HCT116 (cell line): ENCODE measurements at regions not wholly inside any gene's neighbourhood (a gene's known extent, or its start where the extent isn't known, plus 50 kb on each side); places are given as distances from the start of the nearest gene placed in this dataset.

Experiments
- ATAC-seq: fragments of 200-7000 bp; cut with Tn5 transposase; 2 replicates; pipeline ENCODE4 v1.9.1; 2020; ENCODE audit warnings: mild to moderate bottlenecking, moderate library complexity
- BruUV-seq: library from RNA; stranded (reverse); fragments of 400-500 nt; replicated peaks from 2 replicates; lab custom pipeline; 2021; lab: Mats Ljungman, UMichigan
- CTCF ChIA-PET: fragments of 300-600 bp; sonication (Branson Sonifier 250); formaldehyde crosslinking; loops from one replicate; lab custom pipeline; 2021; ENCODE audit warnings: antibody characterized with exemption; lab: Charles Lee
- POLR2A ChIA-PET: fragments of 300-600, 350-600 bp; sonication (Branson Sonifier 250); formaldehyde crosslinking; loops from one replicate; lab custom pipeline; 2021; ENCODE audit warnings: antibody characterized with exemption; lab: Charles Lee
- RAD21 ChIA-PET, 2 experiments: fragments of 300-600 bp; sonication (Branson Sonifier 250); formaldehyde crosslinking; loops; one replicate each; lab custom pipeline; 2023; ENCODE audit warnings: low total read pairs in 2 of 2; ENCODE audit not compliant: uncharacterized antibody in 2 of 2, unreplicated experiment in 2 of 2, low non-redundant PET in 1 of 2; lab: Charles Lee
- DNase-seq: peaks from one replicate; pipeline ENCODE4 v3.0.0-alpha.2; 2010; ENCODE audit warnings: low read depth, low spot score
- H2AFZ ChIP-seq: fragments of 200-600 bp; shearing (Covaris generic), sonication (generic); 2 replicates; pipeline ENCODE4 v1.6.1; 2017; ENCODE audit warnings: low read depth, mixed run types, mixed read lengths, antibody characterized with exemption, low read length; ENCODE audit not compliant: poor library complexity, severe bottlenecking
- H3K27ac ChIP-seq: 2 replicates; pipeline ENCODE4 v1.5.1; 2012; ENCODE audit warnings: low read depth, low read length
- H3K27me3 ChIP-seq: fragments of 200-600 bp; sonication (generic); 2 replicates; pipeline ENCODE4 v1.6.1; 2016; ENCODE audit warnings: mixed run types, low read length, mixed read lengths; ENCODE audit not compliant: insufficient read depth
- H3K36me3 ChIP-seq, 2 experiments: fragments of 200-500 bp in 1 of 2; fragments of 200-600 bp in 1 of 2; sonication (Bioruptor generic) in 1 of 2; sonication (generic) in 1 of 2; 2 replicates each; pipeline versions ENCODE4 v1.5.1 to v1.6.1; 2014 to 2016; ENCODE audit warnings: low read length in 2 of 2, inconsistent platforms in 1 of 2, mixed read lengths in 1 of 2, mixed run types in 1 of 2; ENCODE audit not compliant: insufficient read depth in 2 of 2, control insufficient read depth in 1 of 2
- H3K4me1 ChIP-seq, 2 experiments: fragments of 200-600 bp in 1 of 2; sonication (generic) in 1 of 2; 2 replicates each; pipeline versions ENCODE4 v1.5.1 to v1.6.1; 2012 to 2017; ENCODE audit warnings: low read length in 2 of 2, inconsistent platforms in 1 of 2, mild to moderate bottlenecking in 1 of 2, mixed read lengths in 1 of 2, mixed run types in 1 of 2, moderate library complexity in 1 of 2; ENCODE audit not compliant: insufficient read depth in 2 of 2, control insufficient read depth in 1 of 2
- H3K4me2 ChIP-seq: fragments of 200-600 bp; sonication (generic); 2 replicates; pipeline ENCODE4 v1.6.1; 2017; ENCODE audit warnings: mixed run types, low read length, mixed read lengths
- H3K4me3 ChIP-seq, 2 experiments: fragments of 200-600 bp in 1 of 2; sonication (generic) in 1 of 2; replicated peaks in 1 of 2; 2 replicates each; pipeline ENCODE4 v1.5.1; 2011 to 2016; ENCODE audit warnings: low read length in 2 of 2, control low read depth in 1 of 2, low read depth in 1 of 2, mild to moderate bottlenecking in 1 of 2, mixed read lengths in 1 of 2, mixed run types in 1 of 2
- H3K79me2 ChIP-seq: fragments of 200-600 bp; sonication (generic); 2 replicates; pipeline ENCODE4 v1.6.1; 2017; ENCODE audit warnings: mild to moderate bottlenecking, mixed run types, low read length, moderate library complexity, mixed read lengths; ENCODE audit not compliant: insufficient read depth
- H3K9ac ChIP-seq: fragments of 200-600 bp; sonication (generic); 2 replicates; pipeline ENCODE4 v1.6.1; 2016; ENCODE audit warnings: low read length, mixed read lengths
- H3K9me2 ChIP-seq: fragments of 200-600 bp; sonication (generic), shearing (Covaris generic); 2 replicates; pipeline ENCODE4 v1.6.1; 2017; ENCODE audit warnings: mixed run types, mild to moderate bottlenecking, moderate library complexity; ENCODE audit not compliant: insufficient read depth
- H3K9me3 ChIP-seq, 2 experiments: fragments of 200-500 bp in 1 of 2; fragments of 200-600 bp in 1 of 2; sonication (Bioruptor generic) in 1 of 2; sonication (generic) in 1 of 2; 2 replicates each; pipeline ENCODE4 v1.6.1; 2014 to 2017; ENCODE audit warnings: low read length in 2 of 2, mixed read lengths in 2 of 2, inconsistent platforms in 1 of 2, low read depth in 1 of 2, mild to moderate bottlenecking in 1 of 2, mixed run types in 1 of 2, moderate library complexity in 1 of 2; ENCODE audit not compliant: control insufficient read depth in 1 of 2, insufficient read depth in 1 of 2
- H4K20me1 ChIP-seq: fragments of 200-600 bp; sonication (generic), shearing (Covaris generic); 2 replicates; pipeline ENCODE4 v1.6.1; 2017; ENCODE audit warnings: mixed run types, mild to moderate bottlenecking, moderate library complexity; ENCODE audit not compliant: insufficient read depth
- ATF3 ChIP-seq: IDR thresholded peaks from 2 replicates; pipeline ENCODE4 v1.6.1; 2012
- CTCF ChIP-seq, 3 experiments: fragments of 200-600 bp in 1 of 3; sonication (generic) in 1 of 3; IDR thresholded peaks in 2 of 3; conservative IDR thresholded peaks in 1 of 3; 2 replicates each; pipeline ENCODE4 v1.5.1; 2012 to 2017; ENCODE audit warnings: low read depth in 2 of 3, low read length in 2 of 3, antibody characterized with exemption in 1 of 3, borderline replicate concordance in 1 of 3, control low read depth in 1 of 3, mild to moderate bottlenecking in 1 of 3, mixed read lengths in 1 of 3, mixed run types in 1 of 3, moderate library complexity in 1 of 3; ENCODE audit not compliant: insufficient read depth in 1 of 3
- EGR1 ChIP-seq: IDR thresholded peaks from 2 replicates; pipeline ENCODE4 v1.6.1; 2012; ENCODE audit warnings: low read depth
- ELF1 ChIP-seq: IDR thresholded peaks from 2 replicates; pipeline ENCODE4 v1.6.1; 2012; ENCODE audit warnings: low read depth, borderline replicate concordance
- FOSL1 ChIP-seq: IDR thresholded peaks from 2 replicates; pipeline ENCODE4 v1.6.1; 2012; ENCODE audit warnings: low read depth
- JUND ChIP-seq: IDR thresholded peaks from 2 replicates; pipeline ENCODE4 v1.6.1; 2012
- POLR2A ChIP-seq: IDR thresholded peaks from 2 replicates; pipeline ENCODE4 v1.7.0; 2011; ENCODE audit warnings: borderline replicate concordance; ENCODE audit not compliant: insufficient read depth, insufficient read length; ENCODE audit errors: extremely low read depth
- POLR2AphosphoS5 ChIP-seq: IDR thresholded peaks from 2 replicates; pipeline ENCODE4 v1.6.1; 2011; ENCODE audit warnings: mild to moderate bottlenecking, low read depth, low read length, moderate library complexity
- RAD21 ChIP-seq: IDR thresholded peaks from 2 replicates; pipeline ENCODE4 v1.6.1; 2012; ENCODE audit warnings: low read depth, mild to moderate bottlenecking
- SIN3A ChIP-seq: IDR thresholded peaks from 2 replicates; pipeline ENCODE4 v1.6.1; 2012; ENCODE audit warnings: low read depth
- SRF ChIP-seq: IDR thresholded peaks from 2 replicates; pipeline ENCODE4 v1.6.1; 2012; ENCODE audit warnings: low read depth
- TCF7L2 ChIP-seq: IDR thresholded peaks from 2 replicates; pipeline ENCODE4 v1.7.0; 2011; ENCODE audit warnings: borderline replicate concordance, inconsistent platforms; ENCODE audit not compliant: insufficient read depth, insufficient read length; ENCODE audit errors: extremely low read depth
- YY1 ChIP-seq: IDR thresholded peaks from 2 replicates; pipeline ENCODE4 v1.6.1; 2011; ENCODE audit warnings: low read length, low read depth, moderate library complexity, mild to moderate bottlenecking; ENCODE audit not compliant: insufficient replicate concordance; ENCODE audit errors: extremely low read depth
- ZNF274 ChIP-seq: fragments of 200-500 bp; sonication (Bioruptor generic); IDR thresholded peaks from 2 replicates; pipeline ENCODE4 v1.6.1; 2014; ENCODE audit warnings: mild to moderate bottlenecking, low read depth, low read length, inconsistent platforms
- intact Hi-C: fragments of 100-400 bp; cut with micrococcal nuclease; formaldehyde crosslinking; loops from 2 replicates; pipeline ENCODE4 v1.10.0; 2022

- no peak overlapping the region for H3K27ac ChIP-seq
- RAD21 ChIA-PET, result no interaction called here
- H3K9ac ChIP-seq, result no peak overlapping the region
- no peaks in the 10 kb centered on the region for H3K36me3 ChIP-seq
- no TSS peak for BruUV-seq
- POLR2A ChIA-PET, result no interaction called here
- no peaks in the 10 kb centered on the region for H3K79me2 ChIP-seq
- no peak overlapping the region for H3K4me2 ChIP-seq
- DNase-seq (no peak), ATAC-seq (no peak)
- H3K4me3 ChIP-seq, result no peak overlapping the region
- H2AFZ ChIP-seq, result no peak overlapping the region
- H3K4me1 ChIP-seq, result no peaks in the 10 kb centered on the region
- CTCF ChIA-PET, result no interaction called here
- no peaks in the 10 kb centered on the region for H4K20me1 ChIP-seq
- H3K9me2 ChIP-seq, result no peaks in the 10 kb centered on the region
- no peak for TF ChIP-seq ATF3
- no peak for TF ChIP-seq YY1
- no peak for TF ChIP-seq RAD21
- no peak for TF ChIP-seq POLR2AphosphoS5
- no peak for TF ChIP-seq ELF1
- no peak for TF ChIP-seq SIN3A
- TF ChIP-seq POLR2A, result no peak
- no peak for TF ChIP-seq ZNF274
- no peak for TF ChIP-seq EGR1
- no peak for TF ChIP-seq SRF
- TF ChIP-seq JUND, result no peak
- TF ChIP-seq CTCF (IDR thresholded peaks at IDR 0.05 in 2 of 3, conservative IDR thresholded peaks at IDR 0.05 in 1 of 3; ENCODE audit: borderline replicate concordance in 1 of 3, insufficient read depth in 1 of 3, low read depth in 2 of 3, low read length in 2 of 3), result no peak
- no peak for TF ChIP-seq TCF7L2
- no peak for TF ChIP-seq FOSL1
- no peaks in the 10 kb centered on the region for H3K27me3 ChIP-seq
- intact Hi-C loops, result no loop called here
- no peaks in the 10 kb centered on the region for H3K9me3 ChIP-seq
Measured at GRCh38 chr1:183732236-183732880, 72.6 kb upstream of the RGL1 start.
